ENCODE measurements at regions not wholly inside any gene's neighbourhood (a gene's known extent, or its start where the extent isn't known, plus 50 kb on each side); places are given as distances from the start of the nearest gene placed in this dataset.

GRCh38 chr16:66167564-66168291 lies 198.8 kb upstream of the CDH5 start:
- DNase-seq: no peak

GRCh38 chr16:66166490-66166889 lies 200.0 kb upstream of the CDH5 start:
- DNase-seq: no peak

GRCh38 chr16:66165879-66166278 lies 200.6 kb upstream of the CDH5 start:
- DNase-seq: no peak

GRCh38 chr16:66164581-66165247 lies 201.8 kb upstream of the CDH5 start:
- DNase-seq: no peak

- no peak for DNase-seq
These were observed 203.7 kb upstream of the CDH5 start for GRCh38 chr16:66162821-66163220.

- DNase-seq: no peak
These were observed 204.5 kb upstream of the CDH5 start for GRCh38 chr16:66161942-66162341.

- DNase-seq: no peak
These were observed 205.2 kb upstream of the CDH5 start for GRCh38 chr16:66161269-66161668.

GRCh38 chr16:66159987-66160386 lies 206.5 kb upstream of the CDH5 start:
- no peak for DNase-seq

GRCh38 chr16:66156538-66156937 lies 210.0 kb upstream of the CDH5 start:
- DNase-seq: no peak

- DNase-seq: no peak
These were observed 210.6 kb upstream of the CDH5 start for GRCh38 chr16:66155933-66156332.

GRCh38 chr16:66154801-66155200 lies 211.7 kb upstream of the CDH5 start:
- no peak for DNase-seq

- no peak for DNase-seq
These were observed 213.6 kb upstream of the CDH5 start for GRCh38 chr16:66152823-66153393.

- no peak for DNase-seq
These were observed 214.3 kb upstream of the CDH5 start for GRCh38 chr16:66152181-66152580.

GRCh38 chr16:66150698-66151482 lies 215.6 kb upstream of the CDH5 start:
- DNase-seq: no peak

- DNase-seq: no peak
These were observed 219.2 kb upstream of the CDH5 start for GRCh38 chr16:66147291-66147690.

- no peak for DNase-seq
These were observed 219.7 kb upstream of the CDH5 start for GRCh38 chr16:66146798-66147197.

GRCh38 chr16:66144641-66145040 lies 221.8 kb upstream of the CDH5 start:
- DNase-seq: no peak

- DNase-seq: no peak
These were observed 223.1 kb upstream of the CDH5 start for GRCh38 chr16:66143415-66143814.

GRCh38 chr16:66141885-66142284 lies 224.6 kb upstream of the CDH5 start:
- DNase-seq: no peak

GRCh38 chr16:66137853-66138252 lies 228.6 kb upstream of the CDH5 start:
- no peak for DNase-seq

- no peak for DNase-seq
These were observed 229.7 kb upstream of the CDH5 start for GRCh38 chr16:66136841-66137240.

- no peak for DNase-seq
These were observed 230.7 kb upstream of the CDH5 start for GRCh38 chr16:66135838-66136237.

GRCh38 chr16:66135421-66135831 lies 231.1 kb upstream of the CDH5 start:
- no peak for DNase-seq

GRCh38 chr16:66134875-66135274 lies 231.6 kb upstream of the CDH5 start:
- DNase-seq: no peak
